ENCODE measurements at regions not wholly inside any gene's neighbourhood (a gene's known extent, or its start where the extent isn't known, plus 50 kb on each side); places are given as distances from the start of the nearest gene placed in this dataset.
"Not testable (repeated sequence)": the region's sequence is repeated elsewhere in the genome, so short reads cannot be mapped to it uniquely, and the experiment has no call there.

- no peaks in the 10 kb centered on the region for H3K27me3 Mint-ChIP-seq
- no peaks in the 10 kb centered on the region for H3K36me3 Mint-ChIP-seq (ENCODE audit: insufficient read depth)
- no peak overlapping the region for H3K4me3 Mint-ChIP-seq (ENCODE audit: low read depth)
- peaks cover 4% of the 10 kb centered on the region for H3K4me1 Mint-ChIP-seq (ENCODE audit: low read depth)
- H3K27ac Mint-ChIP-seq = no peak overlapping the region
- peaks cover 29% of the 10 kb centered on the region for H3K9me3 Mint-ChIP-seq (ENCODE audit: low read depth)
- no peak for TF ChIP-seq CTCF (IDR thresholded peaks at IDR 0.05; ENCODE audit: unreplicated experiment)
- no peak for DNase-seq (ENCODE audit: low spot score, unreplicated experiment)
Observed at GRCh38 chr15:23761386-23761785, 74.3 kb upstream of the NDN start.

- peaks cover 4% of the 10 kb centered on the region for H3K4me1 Mint-ChIP-seq (ENCODE audit: low read depth)
- no peak overlapping the region for H3K27ac Mint-ChIP-seq
- H3K27me3 Mint-ChIP-seq = no peaks in the 10 kb centered on the region
- H3K9me3 Mint-ChIP-seq (ENCODE audit: low read depth) = peaks cover 30% of the 10 kb centered on the region
- no peaks in the 10 kb centered on the region for H3K36me3 Mint-ChIP-seq (ENCODE audit: insufficient read depth)
- TF ChIP-seq CTCF (IDR thresholded peaks at IDR 0.05; ENCODE audit: unreplicated experiment) = no peak
- H3K4me3 Mint-ChIP-seq (ENCODE audit: low read depth) = no peak overlapping the region
- no peak for DNase-seq (ENCODE audit: low spot score, unreplicated experiment)
Observed at GRCh38 chr15:23762026-23762425, 74.9 kb upstream of the NDN start.

GRCh38 chr15:23763021-23763420 is 75.9 kb upstream of the NDN start:
- Mint-ChIP-seq H3K27me3 (no peaks in the 10 kb centered on the region), H3K4me3 (ENCODE audit: low read depth) (no peak overlapping the region), H3K36me3 (ENCODE audit: insufficient read depth) (no peaks in the 10 kb centered on the region), H3K27ac (no peak overlapping the region), H3K9me3 (ENCODE audit: low read depth) (peaks cover 31% of the 10 kb centered on the region), H3K4me1 (ENCODE audit: low read depth) (peaks cover 4% of the 10 kb centered on the region)
- no peak for TF ChIP-seq CTCF (IDR thresholded peaks at IDR 0.05; ENCODE audit: unreplicated experiment)
- DNase-seq (ENCODE audit: low spot score, unreplicated experiment) = no peak

- no peak for DNase-seq (ENCODE audit: low spot score, unreplicated experiment)
- Mint-ChIP-seq H3K27me3 (no peaks in the 10 kb centered on the region), H3K9me3 (ENCODE audit: low read depth) (peaks cover 30% of the 10 kb centered on the region), H3K4me3 (ENCODE audit: low read depth) (no peak overlapping the region), H3K4me1 (ENCODE audit: low read depth) (peaks cover 4% of the 10 kb centered on the region), H3K36me3 (ENCODE audit: insufficient read depth) (no peaks in the 10 kb centered on the region), H3K27ac (no peak overlapping the region)
- no peak for TF ChIP-seq CTCF (IDR thresholded peaks at IDR 0.05; ENCODE audit: unreplicated experiment)
Observed at GRCh38 chr15:23764306-23764705, 77.2 kb upstream of the NDN start.

GRCh38 chr15:23764716-23765115 is 77.6 kb upstream of the NDN start:
- Mint-ChIP-seq H3K4me3 (ENCODE audit: low read depth) (no peak overlapping the region), H3K27me3 (no peaks in the 10 kb centered on the region), H3K27ac (no peak overlapping the region), H3K36me3 (ENCODE audit: insufficient read depth) (no peaks in the 10 kb centered on the region), H3K9me3 (ENCODE audit: low read depth) (peaks cover 30% of the 10 kb centered on the region), H3K4me1 (ENCODE audit: low read depth) (peaks cover 4% of the 10 kb centered on the region)
- DNase-seq (ENCODE audit: low spot score, unreplicated experiment) = no peak
- no peak for TF ChIP-seq CTCF (IDR thresholded peaks at IDR 0.05; ENCODE audit: unreplicated experiment)

GRCh38 chr15:23766779-23767178 is 79.7 kb upstream of the NDN start:
- not testable (repeated sequence) for H3K27me3 Mint-ChIP-seq; H3K4me1 Mint-ChIP-seq (ENCODE audit: low read depth); DNase-seq (ENCODE audit: low spot score, unreplicated experiment); H3K4me3 Mint-ChIP-seq (ENCODE audit: low read depth); H3K27ac Mint-ChIP-seq; H3K36me3 Mint-ChIP-seq (ENCODE audit: insufficient read depth)
- peaks cover 30% of the 10 kb centered on the region for H3K9me3 Mint-ChIP-seq (ENCODE audit: low read depth)

Data from progenitor cell of endocrine pancreas (in vitro differentiated cells).